BLaER1 (cell line): ENCODE measurements at regions not wholly inside any gene's neighbourhood (a gene's known extent, or its start where the extent isn't known, plus 50 kb on each side); places are given as distances from the start of the nearest gene placed in this dataset.

ENCODE experiments used
- H3K27ac ChIP-seq: shearing (Covaris generic); formaldehyde crosslinking; 2 replicates; pipeline ENCODE4 v1.8.1; 2022
- H3K27me3 ChIP-seq: shearing (Covaris generic); formaldehyde crosslinking; 2 replicates; pipeline ENCODE4 v1.8.1; 2022
- H3K36me3 ChIP-seq: shearing (Covaris generic); formaldehyde crosslinking; 2 replicates; pipeline ENCODE4 v1.8.1; 2022
- H3K4me1 ChIP-seq: shearing (Covaris generic); formaldehyde crosslinking; 2 replicates; pipeline ENCODE4 v1.8.1; 2022
- H3K4me2 ChIP-seq: shearing (Covaris generic); formaldehyde crosslinking; 2 replicates; pipeline ENCODE4 v1.8.1; 2022
- H3K4me3 ChIP-seq: shearing (Covaris generic); formaldehyde crosslinking; 2 replicates; pipeline ENCODE4 v1.8.1; 2022
- H3K9ac ChIP-seq: shearing (Covaris generic); formaldehyde crosslinking; 2 replicates; pipeline ENCODE4 v1.8.1; 2022
- H3K9me3 ChIP-seq: shearing (Covaris generic); formaldehyde crosslinking; 2 replicates; pipeline ENCODE4 v1.8.1; 2022
- H4K20me1 ChIP-seq: shearing (Covaris generic); formaldehyde crosslinking; 2 replicates; pipeline ENCODE4 v1.8.1; 2022
- Cebpa-rat ChIP-seq: shearing (Covaris generic); IDR thresholded peaks from 2 replicates; pipeline ENCODE4 v1.8.1; 2022

DNA sequence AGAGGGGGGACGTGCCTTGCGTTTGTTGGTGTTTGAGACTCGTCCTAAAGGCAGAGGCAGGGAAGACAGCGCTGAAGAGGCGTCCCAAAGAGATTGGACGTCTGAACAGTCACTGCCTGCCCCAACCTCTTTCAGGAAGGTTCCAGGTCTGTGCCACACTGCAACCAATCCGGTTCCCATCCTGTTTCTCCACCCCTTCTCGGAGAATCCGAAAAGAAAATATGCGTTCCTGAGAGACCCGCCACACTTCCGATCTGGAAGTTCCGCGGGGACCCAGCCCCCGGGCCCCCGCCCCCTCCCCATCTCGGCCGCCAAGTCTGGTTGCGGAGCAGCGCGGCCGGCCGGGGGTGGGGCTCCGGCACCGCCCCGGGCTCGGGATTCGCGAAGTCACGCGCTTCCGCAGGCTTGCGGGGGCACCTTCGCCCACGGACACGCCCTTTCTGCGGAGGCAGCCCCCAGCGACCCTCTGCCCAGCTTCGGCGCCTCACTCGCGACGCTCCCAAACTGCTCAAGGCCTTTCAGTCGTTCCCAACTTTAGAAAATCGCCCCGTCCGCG lies 124.5 kb upstream of the DPYD start:
- Histone ChIP-seq H3K36me3 (no peaks in the 10 kb centered on the region), H3K27me3 (peaks cover 20% of the 10 kb centered on the region)

DNA sequence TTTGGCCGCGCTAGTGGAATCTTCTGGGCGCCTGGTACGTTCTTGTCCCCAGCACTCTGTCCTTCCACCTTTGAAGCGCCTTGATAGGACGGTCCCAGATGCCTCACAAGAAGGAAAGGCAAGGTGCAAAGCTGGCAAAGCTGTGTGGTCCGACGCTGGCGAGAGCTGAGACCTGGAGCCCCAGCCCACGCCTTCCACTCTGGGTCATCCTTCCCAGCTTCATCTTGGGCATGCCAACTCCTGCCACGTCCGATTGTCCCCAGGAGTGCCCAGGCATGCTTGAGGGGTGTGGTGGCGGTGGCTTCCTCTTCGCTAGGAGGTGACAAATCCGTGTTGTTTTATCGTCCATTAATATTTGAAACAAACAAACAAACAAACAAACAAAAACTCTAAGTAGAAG lies 123.9 kb upstream of the DPYD start:
- Histone ChIP-seq H3K9ac (no peak overlapping the region), H3K36me3 (no peaks in the 10 kb centered on the region), H3K4me2 (no peak overlapping the region), H3K4me3 (no peak overlapping the region), H3K27me3 (peaks cover 19% of the 10 kb centered on the region), H4K20me1 (no peaks in the 10 kb centered on the region), H3K27ac (no peak overlapping the region), H3K9me3 (no peaks in the 10 kb centered on the region; the same call in 1 of the 2 replicates), H3K4me1 (no peaks in the 10 kb centered on the region)
- no peak for TF ChIP-seq Cebpa-rat

More for the DNA sequence above, 124.5 kb upstream of the DPYD start:
- Histone ChIP-seq H3K4me1 (no peaks in the 10 kb centered on the region), H3K4me3 (no peak overlapping the region), H4K20me1 (no peaks in the 10 kb centered on the region), H3K4me2 (no peak overlapping the region), H3K9ac (no peak overlapping the region), H3K27ac (no peak overlapping the region), H3K9me3 (no peaks in the 10 kb centered on the region; the same call in 1 of the 2 replicates)
- TF ChIP-seq Cebpa-rat: no peak

DNA sequence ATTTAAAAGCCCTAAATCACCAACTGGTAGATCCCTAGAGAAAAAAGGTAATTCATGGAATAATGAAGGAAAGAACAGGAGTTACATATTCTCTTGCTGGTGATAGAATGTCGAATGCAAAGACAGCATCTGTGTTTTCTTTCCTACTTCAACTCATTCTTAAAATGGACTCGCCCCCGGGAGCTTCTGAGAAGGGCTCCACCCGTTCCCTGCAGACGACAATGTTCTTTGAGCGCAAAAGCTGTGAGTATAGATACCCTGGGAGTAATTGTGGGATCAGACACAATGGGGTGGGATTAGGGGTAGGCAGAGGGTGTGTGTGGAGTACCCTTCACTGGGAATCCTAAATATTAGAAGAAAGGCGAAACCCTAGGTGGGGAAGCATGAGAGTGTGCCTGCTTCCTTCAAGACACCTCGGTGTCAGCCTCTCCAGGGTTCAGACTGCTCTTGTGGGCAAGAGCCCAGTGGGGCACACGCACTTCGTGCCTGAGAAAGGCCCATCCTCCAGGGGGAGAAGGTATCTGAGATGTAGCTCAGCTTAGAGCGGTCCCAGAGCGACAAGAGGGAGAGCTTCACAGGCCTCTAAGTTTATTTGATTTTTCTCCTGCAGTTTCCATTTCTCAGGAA lies 123.3 kb upstream of the DPYD start:
- Histone ChIP-seq H3K27ac (no peak overlapping the region), H3K9me3 (no peaks in the 10 kb centered on the region; the same call in 1 of the 2 replicates), H3K4me3 (no peak overlapping the region), H3K27me3 (peaks cover 13% of the 10 kb centered on the region), H3K4me2 (no peak overlapping the region), H3K36me3 (no peaks in the 10 kb centered on the region), H3K4me1 (no peaks in the 10 kb centered on the region), H4K20me1 (no peaks in the 10 kb centered on the region), H3K9ac (no peak overlapping the region)
- no peak for TF ChIP-seq Cebpa-rat

DNA sequence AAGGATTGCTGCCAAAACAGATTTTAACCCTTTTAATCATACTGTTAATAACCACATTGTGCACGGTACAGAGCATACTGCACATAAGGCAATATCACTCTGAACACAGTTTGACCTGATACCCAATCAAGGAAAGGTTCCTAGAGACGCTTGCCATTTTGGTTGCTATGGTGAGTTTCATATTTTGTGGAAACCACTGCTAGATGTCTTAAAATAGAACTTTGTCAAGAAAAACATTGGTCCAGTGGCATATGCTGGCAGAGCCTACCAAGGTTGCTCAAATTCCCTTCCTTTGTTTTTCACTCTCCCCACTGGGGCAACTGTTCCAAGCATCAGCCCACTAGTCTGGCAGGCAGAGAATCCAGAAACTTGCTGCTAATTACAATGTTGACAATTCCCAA lies 114.8 kb upstream of the DPYD start:
- Histone ChIP-seq H4K20me1 (no peaks in the 10 kb centered on the region), H3K9me3 (no peaks in the 10 kb centered on the region), H3K4me3 (no peak overlapping the region), H3K4me1 (no peaks in the 10 kb centered on the region), H3K27ac (no peak overlapping the region), H3K36me3 (no peaks in the 10 kb centered on the region), H3K4me2 (no peak overlapping the region), H3K9ac (no peak overlapping the region), H3K27me3 (no peaks in the 10 kb centered on the region)
- no peak for TF ChIP-seq Cebpa-rat

DNA sequence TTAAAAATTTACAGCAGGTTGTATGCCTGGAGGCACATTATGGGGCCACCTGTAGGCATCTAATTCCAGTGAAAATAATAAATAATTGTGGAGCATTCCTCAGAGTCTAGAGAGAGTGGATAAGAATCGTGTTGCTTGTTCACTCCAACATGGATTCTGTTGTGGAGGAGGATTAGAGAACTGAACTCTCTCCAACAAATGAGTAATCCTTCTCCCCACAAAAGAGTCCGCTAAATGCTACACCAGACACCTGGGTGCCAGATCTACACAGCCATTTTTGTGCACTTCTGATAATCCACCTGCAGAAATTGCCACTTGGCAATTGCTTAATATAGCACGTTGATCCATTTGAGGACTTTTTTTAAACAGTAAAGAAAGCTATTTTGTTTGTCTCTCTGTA lies 113.7 kb upstream of the DPYD start:
- TF ChIP-seq Cebpa-rat: no peak
- Histone ChIP-seq H3K9ac (no peak overlapping the region), H3K4me3 (no peak overlapping the region), H3K4me1 (no peaks in the 10 kb centered on the region), H3K27ac (no peak overlapping the region), H3K27me3 (no peaks in the 10 kb centered on the region), H4K20me1 (no peaks in the 10 kb centered on the region), H3K36me3 (no peaks in the 10 kb centered on the region), H3K9me3 (no peaks in the 10 kb centered on the region), H3K4me2 (no peak overlapping the region)

DNA sequence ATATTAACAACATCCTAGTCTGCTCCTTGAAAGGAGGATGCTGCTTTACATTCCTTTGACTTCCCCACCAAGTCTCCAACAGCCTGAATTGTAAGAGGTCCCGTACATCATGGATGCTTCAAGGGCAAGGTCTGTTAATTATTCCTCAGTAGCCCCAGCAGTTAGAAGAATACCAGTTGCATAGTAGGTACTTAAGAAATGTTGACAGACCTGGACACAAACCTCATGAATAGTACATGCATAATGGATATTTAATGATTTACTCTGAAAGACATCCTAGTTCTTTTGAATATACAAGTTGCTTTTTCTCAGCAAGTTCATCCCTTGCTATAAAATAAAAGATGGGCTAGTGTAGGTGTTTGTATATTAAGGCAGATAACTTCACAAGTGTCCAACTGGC lies 112.1 kb upstream of the DPYD start:
- Histone ChIP-seq H3K36me3 (no peaks in the 10 kb centered on the region), H3K4me2 (no peak overlapping the region), H3K4me1 (no peaks in the 10 kb centered on the region), H3K9ac (no peak overlapping the region), H4K20me1 (no peaks in the 10 kb centered on the region), H3K27me3 (no peaks in the 10 kb centered on the region), H3K27ac (no peak overlapping the region), H3K4me3 (no peak overlapping the region), H3K9me3 (no peaks in the 10 kb centered on the region)
- TF ChIP-seq Cebpa-rat: no peak

DNA sequence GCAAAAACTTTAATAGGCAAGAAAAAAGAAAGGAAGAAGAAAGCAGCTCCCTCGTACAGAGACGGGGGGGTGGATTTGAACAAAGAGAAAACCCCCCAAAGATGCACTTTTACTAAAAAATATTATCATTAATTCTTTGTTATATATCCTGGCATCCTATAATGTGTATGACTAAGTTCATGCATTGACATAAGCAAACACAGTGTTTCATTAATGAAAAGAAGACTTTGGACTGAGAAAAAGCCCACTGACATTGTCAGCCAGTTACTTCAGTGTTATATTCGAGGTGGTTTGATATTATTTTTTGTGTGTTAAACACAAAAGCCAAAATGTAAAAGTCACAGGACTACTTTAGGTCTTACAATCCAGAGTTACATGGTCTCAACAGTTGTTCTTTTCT lies 110.1 kb upstream of the DPYD start:
- TF ChIP-seq Cebpa-rat: no peak

DNA sequence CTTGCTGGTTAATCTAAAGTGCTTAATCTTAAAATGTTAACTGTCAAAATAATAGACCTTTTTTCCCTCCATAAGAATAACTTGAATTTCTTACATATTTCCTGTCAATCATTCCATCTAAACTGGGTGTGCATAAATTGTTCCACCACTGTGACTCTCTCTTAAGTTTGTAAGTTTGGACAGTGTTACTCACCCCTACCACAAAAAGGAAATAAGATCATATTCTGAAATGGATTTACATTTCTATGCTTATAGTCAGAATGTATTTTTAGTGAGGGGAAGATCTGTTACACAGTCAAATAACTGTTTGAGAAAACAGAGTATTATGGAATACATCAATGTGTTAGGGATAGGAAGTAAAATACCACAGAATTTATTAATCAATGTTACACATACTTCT lies 109.6 kb upstream of the DPYD start:
- Histone ChIP-seq H3K36me3 (no peaks in the 10 kb centered on the region), H3K4me3 (no peak overlapping the region), H3K9ac (no peak overlapping the region), H3K9me3 (no peaks in the 10 kb centered on the region), H3K4me2 (no peak overlapping the region), H3K4me1 (no peaks in the 10 kb centered on the region), H4K20me1 (no peaks in the 10 kb centered on the region), H3K27me3 (no peaks in the 10 kb centered on the region), H3K27ac (no peak overlapping the region)
- TF ChIP-seq Cebpa-rat: no peak

More for the DNA sequence above, 110.1 kb upstream of the DPYD start:
- H3K9me3 ChIP-seq: no peaks in the 10 kb centered on the region
- no peaks in the 10 kb centered on the region for H3K4me1 ChIP-seq
- no peak overlapping the region for H3K4me3 ChIP-seq
- no peak overlapping the region for H3K27ac ChIP-seq
- no peaks in the 10 kb centered on the region for H3K27me3 ChIP-seq
- no peaks in the 10 kb centered on the region for H3K36me3 ChIP-seq
- H4K20me1 ChIP-seq: no peaks in the 10 kb centered on the region
- no peak overlapping the region for H3K4me2 ChIP-seq
- H3K9ac ChIP-seq: no peak overlapping the region

DNA sequence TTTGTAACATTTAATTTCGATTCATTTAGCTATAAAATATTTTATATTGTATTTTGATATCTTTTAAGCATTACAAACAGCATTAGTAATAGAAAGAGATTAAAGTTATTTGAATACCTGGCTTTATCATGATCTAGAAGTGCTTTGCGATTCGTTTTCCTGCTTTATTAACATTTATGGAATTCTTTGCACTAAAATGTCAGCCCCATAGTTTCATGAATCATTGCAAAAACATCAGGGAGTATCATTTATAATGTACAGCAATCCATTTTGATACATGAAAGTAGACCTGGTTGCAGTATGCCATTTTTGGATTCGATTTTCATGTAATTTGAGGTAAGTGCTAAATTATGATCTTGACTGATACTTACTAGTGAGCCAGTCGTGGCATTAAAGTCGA lies 108.0 kb upstream of the DPYD start:
- TF ChIP-seq Cebpa-rat: no peak
- no peak overlapping the region for H3K9ac ChIP-seq
- H3K4me2 ChIP-seq: no peak overlapping the region
- no peaks in the 10 kb centered on the region for H3K4me1 ChIP-seq
- H3K36me3 ChIP-seq: no peaks in the 10 kb centered on the region
- H3K9me3 ChIP-seq: no peaks in the 10 kb centered on the region
- H3K27me3 ChIP-seq: no peaks in the 10 kb centered on the region
- H3K4me3 ChIP-seq: no peak overlapping the region
- no peaks in the 10 kb centered on the region for H4K20me1 ChIP-seq
- H3K27ac ChIP-seq: no peak overlapping the region

DNA sequence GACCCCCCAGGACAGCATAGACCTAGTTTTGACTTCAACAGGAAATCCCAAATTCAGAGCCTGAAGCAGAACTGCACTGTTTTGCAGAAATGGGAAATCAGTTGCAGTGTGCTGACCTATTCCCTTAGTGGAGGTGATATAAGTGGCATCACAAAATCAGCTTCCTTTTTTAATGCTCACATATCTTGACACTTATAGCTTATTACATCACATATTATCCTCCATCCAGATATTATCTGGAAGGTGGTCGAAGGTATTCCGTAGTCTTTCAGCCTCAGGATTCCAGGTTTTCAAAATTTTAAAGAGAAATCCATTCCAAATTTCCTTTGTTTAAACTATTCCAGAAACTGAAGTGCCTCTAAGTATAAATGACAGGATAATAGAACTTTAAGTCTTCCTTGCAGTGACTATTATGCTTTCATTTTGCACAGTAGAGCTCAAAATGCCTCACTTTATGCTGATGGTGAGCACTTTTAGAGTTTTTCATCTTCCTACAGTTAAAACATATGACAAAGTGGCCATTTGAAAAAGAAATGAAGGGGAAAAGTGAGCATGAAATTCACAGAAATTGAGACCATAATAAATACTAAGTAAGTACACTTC lies 106.4 kb upstream of the DPYD start:
- Histone ChIP-seq H3K4me1 (no peaks in the 10 kb centered on the region), H3K9ac (no peak overlapping the region), H3K36me3 (no peaks in the 10 kb centered on the region), H3K4me2 (no peak overlapping the region), H3K9me3 (no peaks in the 10 kb centered on the region), H4K20me1 (no peaks in the 10 kb centered on the region), H3K4me3 (no peak overlapping the region), H3K27ac (no peak overlapping the region), H3K27me3 (no peaks in the 10 kb centered on the region)
- TF ChIP-seq Cebpa-rat: no peak

DNA sequence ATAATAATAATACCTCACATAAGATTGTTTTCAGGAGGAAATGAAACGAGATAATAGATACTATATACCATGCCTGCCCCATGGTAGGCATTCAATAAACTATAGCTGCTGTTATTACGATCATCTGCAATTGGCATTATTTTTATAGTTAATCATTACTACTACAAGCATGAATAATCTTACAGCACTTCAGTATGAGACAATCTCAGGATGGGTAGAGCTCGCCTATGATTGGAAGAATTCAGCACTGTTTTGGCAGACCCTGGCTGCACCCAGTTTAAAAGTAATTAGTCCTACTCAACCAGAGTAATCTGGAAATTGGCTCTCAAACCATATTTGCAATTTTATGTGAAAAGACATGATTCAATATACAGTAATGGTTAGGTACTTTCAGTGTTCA lies 105.0 kb upstream of the DPYD start:
- H3K27ac ChIP-seq: no peak overlapping the region
- no peaks in the 10 kb centered on the region for H3K4me1 ChIP-seq
- no peak overlapping the region for H3K4me2 ChIP-seq
- no peak for TF ChIP-seq Cebpa-rat
- H3K27me3 ChIP-seq: no peaks in the 10 kb centered on the region
- H3K4me3 ChIP-seq: no peak overlapping the region
- H4K20me1 ChIP-seq: no peaks in the 10 kb centered on the region
- no peaks in the 10 kb centered on the region for H3K36me3 ChIP-seq
- H3K9ac ChIP-seq: no peak overlapping the region
- H3K9me3 ChIP-seq: no peaks in the 10 kb centered on the region
